Neuronal stem cell (in vitro differentiated cells): ENCODE measurements at regions not wholly inside any gene's neighbourhood (a gene's known extent, or its start where the extent isn't known, plus 50 kb on each side); places are given as distances from the start of the nearest gene placed in this dataset.
"Not testable (repeated sequence)": the region's sequence is repeated elsewhere in the genome, so short reads cannot be mapped to it uniquely, and the experiment has no call there.

ENCODE experiments used
- DNase-seq: peaks from one replicate; pipeline ENCODE4 v3.0.0-alpha.2; 2013; ENCODE audit warnings: low spot score
- H2AFZ ChIP-seq: one replicate; pipeline ENCODE4 v1.6.1; 2013; ENCODE audit warnings: mild to moderate bottlenecking, low read length, inconsistent platforms
- H2AK5ac ChIP-seq: 2 replicates; pipeline ENCODE4 v1.6.1; 2013; ENCODE audit warnings: low read depth, mild to moderate bottlenecking, inconsistent platforms, low read length, moderate library complexity, mixed read lengths
- H2BK120ac ChIP-seq: 2 replicates; pipeline ENCODE4 v1.6.1; 2013; ENCODE audit warnings: low read depth, mild to moderate bottlenecking, inconsistent platforms, low read length, moderate library complexity, mixed read lengths
- H2BK12ac ChIP-seq: one replicate; pipeline ENCODE4 v1.6.1; 2013; ENCODE audit warnings: low read length, inconsistent platforms
- H2BK15ac ChIP-seq: 2 replicates; pipeline ENCODE4 v1.6.1; 2013; ENCODE audit warnings: mild to moderate bottlenecking, low read length, inconsistent platforms, mixed read lengths
- H2BK5ac ChIP-seq: one replicate; pipeline ENCODE4 v1.6.1; 2013; ENCODE audit warnings: inconsistent platforms, mild to moderate bottlenecking, low read length, moderate library complexity
- H3K14ac ChIP-seq: one replicate; pipeline ENCODE4 v1.6.1; 2013; ENCODE audit warnings: low read length, inconsistent platforms
- H3K18ac ChIP-seq: 2 replicates; pipeline ENCODE4 v1.6.1; 2013; ENCODE audit warnings: low read length, inconsistent platforms
- H3K23ac ChIP-seq: 2 replicates; pipeline ENCODE4 v1.6.1; 2013; ENCODE audit warnings: low read depth, mild to moderate bottlenecking, mixed read lengths, low read length, inconsistent platforms; ENCODE audit not compliant: poor library complexity
- H3K27ac ChIP-seq: replicated peaks from 3 replicates; pipeline ENCODE4 v1.5.1; 2013; ENCODE audit warnings: low read length, inconsistent platforms
- H3K27me3 ChIP-seq, 3 experiments: 2 replicates each; pipeline ENCODE4 v1.6.1; 2013; ENCODE audit warnings: low read length in 3 of 3, mild to moderate bottlenecking in 2 of 3, inconsistent platforms in 1 of 3, low read depth in 1 of 3, mixed read lengths in 1 of 3, moderate library complexity in 1 of 3; ENCODE audit not compliant: control insufficient read depth in 3 of 3, insufficient read depth in 3 of 3
- H3K36me3 ChIP-seq, 2 donors: replicated peaks in 1 of 2; 2 replicates each; pipeline ENCODE4 v1.6.1; 2013; ENCODE audit warnings: low read length in 2 of 2; ENCODE audit not compliant: control insufficient read depth in 2 of 2, insufficient read depth in 2 of 2
- H3K4ac ChIP-seq: 2 replicates; pipeline ENCODE4 v1.6.1; 2013; ENCODE audit warnings: inconsistent platforms, mild to moderate bottlenecking, low read length, moderate library complexity
- H3K4me1 ChIP-seq, 2 donors: 1 replicate in 1 of 2; 2 replicates in 1 of 2; pipeline ENCODE4 v1.6.1; 2013; ENCODE audit warnings: low read length in 2 of 2, low read depth in 1 of 2; ENCODE audit not compliant: control insufficient read depth in 2 of 2, insufficient read depth in 1 of 2
- H3K4me2 ChIP-seq: one replicate; pipeline ENCODE4 v1.6.1; 2013; ENCODE audit warnings: mild to moderate bottlenecking, low read length, inconsistent platforms; ENCODE audit not compliant: insufficient read depth, poor library complexity, severe bottlenecking
- H3K4me3 ChIP-seq, 2 donors: 2 replicates each; pipeline ENCODE4 v1.5.1; 2013; ENCODE audit warnings: low read length in 2 of 2, mild to moderate bottlenecking in 2 of 2, inconsistent platforms in 1 of 2, moderate library complexity in 1 of 2
- H3K79me1 ChIP-seq: one replicate; pipeline ENCODE4 v1.6.1; 2013; ENCODE audit warnings: low read depth, mild to moderate bottlenecking, inconsistent platforms, low read length, moderate library complexity
- H3K9ac ChIP-seq: one replicate; pipeline ENCODE4 v1.6.1; 2013; ENCODE audit warnings: mild to moderate bottlenecking, low read depth, low read length, inconsistent platforms; ENCODE audit not compliant: poor library complexity
- H3K9me3 ChIP-seq, 2 donors: replicated peaks in 1 of 2; 2 replicates each; pipeline versions ENCODE3 to v1.6.1; 2013; ENCODE audit warnings: low read length in 2 of 2, mild to moderate bottlenecking in 2 of 2, inconsistent platforms in 1 of 2, low read depth in 1 of 2, mixed read lengths in 1 of 2, moderate library complexity in 1 of 2; ENCODE audit not compliant: control insufficient read depth in 2 of 2, insufficient read depth in 1 of 2
- H4K8ac ChIP-seq: one replicate; pipeline ENCODE4 v1.6.1; 2013; ENCODE audit warnings: low read depth, mild to moderate bottlenecking, inconsistent platforms, low read length, moderate library complexity
- H4K91ac ChIP-seq: one replicate; pipeline ENCODE4 v1.6.1; 2013; ENCODE audit warnings: low read length, low read depth, mild to moderate bottlenecking, inconsistent platforms; ENCODE audit not compliant: poor library complexity
- WGBS, 2 donors: extraction: QIAGEN DNeasy Blood & Tissue Kit; methylation state at CpG; one replicate each; pipeline ENCODE4 v1.1.7; 2013; ENCODE audit warnings: missing lambda C conversion rate in 2 of 2, mixed read lengths in 1 of 2; ENCODE audit not compliant: insufficient read length in 2 of 2, insufficient replicate concordance in 1 of 2; ENCODE audit errors: extremely low coverage in 2 of 2; 5-methylcytosine and 5-hydroxymethylcytosine counted together

- Histone ChIP-seq H2BK15ac (no peak overlapping the region), H3K27ac (no peak overlapping the region), H2BK120ac (no peak overlapping the region), H3K36me3 (no peaks in the 10 kb centered on the region), H4K91ac (no peak overlapping the region), H3K23ac (no peak overlapping the region), H3K18ac (peak overlapping the region; percentile 8), H3K4me1 (no peaks in the 10 kb centered on the region), H3K9me3 (peaks cover 0 to 10% of the 10 kb centered on the region in 2 donors), H3K27me3 (no peaks in the 10 kb centered on the region), H2BK5ac (no peak overlapping the region), H2AK5ac (no peak overlapping the region), H2AFZ (no peak overlapping the region), H3K79me1 (no peaks in the 10 kb centered on the region), H3K14ac (no peak overlapping the region), H4K8ac (no peak overlapping the region), H3K4me3 (peak overlapping the region in 1 of 2 donors; percentile 54), H3K9ac (no peak overlapping the region), H2BK12ac (no peak overlapping the region), H3K4me2 (no peak overlapping the region), H3K4ac (no peak overlapping the region)
- no CpG with 5 or more reads among the region's 3 CpGs for WGBS, 2 donors
- DNase-seq, result no peak
Measured at GRCh38 chr14:105774001-105774400, 247.6 kb downstream of the TMEM121 start.

- not testable (repeated sequence) for H2BK120ac ChIP-seq, H2AFZ ChIP-seq, H3K18ac ChIP-seq, H4K8ac ChIP-seq, H2BK15ac ChIP-seq, H3K27me3 ChIP-seq, H3K4me2 ChIP-seq, DNase-seq, H2BK12ac ChIP-seq, H4K91ac ChIP-seq, H3K79me1 ChIP-seq, H3K9ac ChIP-seq, H3K23ac ChIP-seq, H3K36me3 ChIP-seq, H3K14ac ChIP-seq, H2BK5ac ChIP-seq, H3K4me3 ChIP-seq, H3K27ac ChIP-seq, H2AK5ac ChIP-seq, H3K4me1 ChIP-seq, H3K4ac ChIP-seq
- WGBS, 2 donors, result no CpG with 5 or more reads among the region's 20 CpGs
- H3K9me3 ChIP-seq, result peaks cover 0 to 11% of the 10 kb centered on the region in 2 donors
Measured at GRCh38 chr14:105774585-105775348, 248.4 kb downstream of the TMEM121 start.

GRCh38 chr14:105775349-105775923 lies 249.1 kb downstream of the TMEM121 start:
- H2BK5ac ChIP-seq, H3K23ac ChIP-seq, H2AK5ac ChIP-seq, H3K18ac ChIP-seq, H3K14ac ChIP-seq, H2BK120ac ChIP-seq, DNase-seq, H3K4me1 ChIP-seq, H4K8ac ChIP-seq, H3K4me2 ChIP-seq, H3K4me3 ChIP-seq, H3K27ac ChIP-seq, H3K36me3 ChIP-seq, H2AFZ ChIP-seq, H3K4ac ChIP-seq, H2BK12ac ChIP-seq, H3K27me3 ChIP-seq, H4K91ac ChIP-seq, H3K79me1 ChIP-seq, H2BK15ac ChIP-seq, H3K9ac ChIP-seq: not testable (repeated sequence)
- no CpG with 5 or more reads among the region's 17 CpGs for WGBS, 2 donors
- peaks cover 0 to 11% of the 10 kb centered on the region in 2 donors for H3K9me3 ChIP-seq

- H2BK15ac ChIP-seq, H3K79me1 ChIP-seq, H2BK120ac ChIP-seq, H2AFZ ChIP-seq, H2BK5ac ChIP-seq, H2AK5ac ChIP-seq, H3K14ac ChIP-seq, H4K91ac ChIP-seq, H3K4me2 ChIP-seq, H3K9ac ChIP-seq, H2BK12ac ChIP-seq, H3K27me3 ChIP-seq, DNase-seq, H4K8ac ChIP-seq, H3K27ac ChIP-seq, H3K4me3 ChIP-seq, H3K18ac ChIP-seq, H3K4me1 ChIP-seq, H3K36me3 ChIP-seq, H3K23ac ChIP-seq, H3K4ac ChIP-seq: not testable (repeated sequence)
- peaks cover 0 to 11% of the 10 kb centered on the region in 2 donors for H3K9me3 ChIP-seq
- WGBS, 2 donors, result no CpG with 5 or more reads among the region's 6 CpGs
Measured at GRCh38 chr14:105776112-105776511, 249.7 kb downstream of the TMEM121 start.
